GM18861 (cell line): ENCODE measurements at regions not wholly inside any gene's neighbourhood (a gene's known extent, or its start where the extent isn't known, plus 50 kb on each side); places are given as distances from the start of the nearest gene placed in this dataset.

Source experiments
- ATAC-seq: cut with Tn5 transposase; IDR thresholded peaks from one replicate; pipeline ENCODE4 v1.9.1; 2021; ENCODE audit not compliant: unreplicated experiment

DNA sequence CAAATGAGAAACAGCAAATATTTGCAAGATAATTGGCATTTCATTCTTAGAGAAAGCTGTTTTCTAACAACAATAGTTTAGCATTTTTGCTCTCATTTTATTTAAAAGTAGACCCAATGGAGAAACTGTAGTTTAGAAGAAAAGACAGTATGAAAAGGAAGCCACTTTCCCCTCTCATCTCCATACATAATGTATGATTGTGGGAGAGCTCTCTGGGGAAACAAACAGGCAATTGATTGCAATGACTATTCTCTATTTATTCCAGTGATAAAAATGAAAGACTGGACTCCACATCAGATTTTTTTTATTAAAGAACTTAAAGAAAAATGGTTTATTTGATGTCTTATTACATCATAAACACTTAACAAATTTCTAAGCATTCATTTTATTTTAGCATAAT is 116.8 kb upstream of the SASH1 start:
- no peak for ATAC-seq

DNA sequence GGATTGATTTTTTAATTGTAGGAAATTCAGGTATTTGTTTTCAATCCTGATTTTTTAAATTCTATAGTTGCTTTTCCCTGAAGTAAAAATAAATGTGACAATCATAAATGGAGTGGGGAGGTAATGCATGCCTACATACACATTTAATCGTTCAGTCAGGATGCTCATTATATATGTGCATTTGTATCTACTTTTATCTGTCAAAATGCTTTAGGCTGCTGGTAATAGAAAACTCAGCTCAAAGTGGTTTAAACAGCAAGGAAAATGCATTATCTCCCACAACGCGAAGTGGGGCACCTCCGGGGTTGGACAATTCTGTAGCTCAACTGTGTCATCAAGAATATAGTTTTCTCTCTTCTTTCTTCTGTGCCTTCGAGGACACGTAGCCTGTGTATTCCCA is 116.4 kb upstream of the SASH1 start:
- no peak for ATAC-seq

DNA sequence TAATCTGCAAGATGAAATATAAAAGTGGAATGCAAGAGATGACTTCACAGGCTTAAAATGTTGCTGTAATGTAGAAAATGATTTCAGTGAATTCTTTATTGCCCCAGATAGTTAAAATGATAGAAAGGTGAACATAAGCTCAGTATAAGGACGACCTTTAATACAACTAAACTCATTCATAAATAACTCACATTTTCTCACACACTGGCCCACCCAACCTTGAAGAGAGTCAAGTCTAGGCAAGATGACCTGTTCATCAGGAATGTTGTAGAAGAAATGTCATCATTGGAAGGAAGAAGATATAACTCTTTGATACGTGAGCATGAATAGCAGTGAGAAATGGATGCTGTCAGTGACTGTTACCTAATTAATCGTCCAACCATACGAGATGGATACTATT is 111.1 kb upstream of the SASH1 start:
- ATAC-seq, result no peak

DNA sequence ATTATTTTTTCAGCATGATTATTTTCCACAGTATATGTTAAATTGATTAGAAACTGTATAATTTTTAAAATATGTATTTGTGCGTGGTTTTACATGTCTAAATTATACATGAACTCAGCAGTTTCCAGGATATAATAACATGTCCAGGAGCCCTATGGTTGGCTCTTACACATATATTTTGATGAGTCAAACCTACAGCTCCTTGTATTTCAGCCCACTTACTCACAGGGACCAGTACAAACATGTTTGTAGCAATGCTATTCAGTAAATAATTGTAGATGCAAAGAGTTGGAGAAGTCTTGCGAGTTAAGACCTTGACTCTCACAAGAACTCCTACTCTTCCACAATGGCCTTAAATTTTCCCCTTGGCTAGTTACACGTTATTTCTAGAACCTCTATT is 107.2 kb upstream of the SASH1 start:
- no peak for ATAC-seq

DNA sequence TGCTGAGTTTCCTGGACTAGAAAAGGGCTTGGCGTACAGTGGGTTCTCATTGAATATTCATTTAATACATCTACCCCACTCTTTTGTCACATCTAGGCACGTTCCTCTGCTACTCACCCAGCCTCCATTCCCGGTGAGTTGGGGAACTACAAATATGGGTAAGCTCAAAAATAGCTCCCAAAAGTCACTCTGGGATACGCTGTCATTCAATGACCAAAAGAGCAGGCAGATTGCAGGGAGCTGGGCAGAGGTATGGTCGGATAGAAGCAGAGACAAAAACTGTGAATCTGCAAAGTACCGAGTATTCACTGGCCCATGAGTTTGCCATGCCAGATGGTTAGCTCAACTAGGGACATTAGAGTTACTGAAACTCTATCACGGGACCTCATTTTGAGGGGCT is 103.9 kb upstream of the SASH1 start:
- no peak for ATAC-seq

DNA sequence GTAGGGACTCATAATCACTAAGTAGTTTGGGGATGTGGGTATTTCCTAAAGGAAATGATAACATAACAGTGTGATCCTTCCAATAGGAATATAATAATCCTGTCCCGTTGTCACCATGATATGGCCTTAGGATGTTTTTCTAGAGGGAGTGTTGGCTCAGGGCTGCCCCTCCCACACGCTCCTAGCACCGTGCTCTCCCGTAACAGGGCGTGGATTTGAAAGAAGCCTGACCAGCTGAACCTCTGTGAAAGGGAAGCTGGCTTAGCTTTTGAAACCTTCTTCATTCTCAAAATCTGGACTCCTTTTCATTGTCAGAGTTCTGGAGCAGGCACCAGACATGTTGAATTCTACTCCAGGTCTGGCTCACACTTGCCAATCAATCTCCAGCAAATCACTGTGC is 103.4 kb upstream of the SASH1 start:
- ATAC-seq, result no peak

DNA sequence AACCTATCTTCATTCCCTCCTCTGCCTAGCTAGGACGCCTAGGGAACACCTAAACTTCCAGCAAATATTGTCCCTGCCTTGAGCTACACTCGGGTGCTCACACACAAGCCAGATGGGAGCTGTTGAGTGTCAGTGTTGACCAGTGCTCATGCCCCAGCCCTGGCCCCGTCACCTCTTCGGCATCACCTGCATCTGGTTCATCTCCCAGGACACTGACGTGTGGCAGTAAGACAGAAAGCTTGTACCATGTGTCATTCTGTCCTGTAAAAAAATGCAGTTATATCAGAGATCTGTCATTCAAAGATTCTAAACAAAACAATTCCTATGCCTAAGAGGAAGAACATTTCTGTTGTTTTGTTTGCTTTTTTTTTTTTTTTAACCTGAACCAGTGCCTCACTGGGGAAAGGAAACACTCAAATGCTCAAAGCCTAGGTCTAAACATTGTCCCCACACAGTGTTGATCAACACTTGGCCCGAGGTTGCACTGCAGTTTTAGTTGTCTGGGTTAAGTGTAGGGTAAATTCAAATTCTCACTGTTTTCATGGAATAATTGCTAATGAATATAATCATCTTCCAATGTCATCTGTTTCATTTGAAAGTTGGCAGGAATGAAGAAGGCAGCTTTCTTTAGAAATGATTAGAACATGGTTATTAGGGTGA is 102.7 kb upstream of the SASH1 start:
- no peak for ATAC-seq

DNA sequence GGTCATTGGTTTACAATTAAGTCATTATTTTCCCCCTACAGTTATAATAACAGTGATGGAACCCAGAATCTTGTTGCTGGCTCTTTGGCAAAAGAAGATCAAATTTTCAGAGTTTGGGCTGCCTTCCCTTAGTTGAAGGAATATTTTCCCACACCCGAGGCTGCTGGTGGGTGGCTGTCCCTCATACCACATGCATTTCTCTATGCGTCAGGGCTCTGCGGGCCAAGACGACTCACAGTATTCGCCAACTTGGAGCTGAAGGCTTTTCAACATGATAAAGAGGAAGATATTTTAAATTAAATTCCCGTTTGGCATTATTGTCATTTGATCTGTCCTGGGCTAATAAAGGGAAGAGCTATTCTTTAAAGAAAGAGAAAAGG is 102.2 kb upstream of the SASH1 start:
- ATAC-seq, result no peak

DNA sequence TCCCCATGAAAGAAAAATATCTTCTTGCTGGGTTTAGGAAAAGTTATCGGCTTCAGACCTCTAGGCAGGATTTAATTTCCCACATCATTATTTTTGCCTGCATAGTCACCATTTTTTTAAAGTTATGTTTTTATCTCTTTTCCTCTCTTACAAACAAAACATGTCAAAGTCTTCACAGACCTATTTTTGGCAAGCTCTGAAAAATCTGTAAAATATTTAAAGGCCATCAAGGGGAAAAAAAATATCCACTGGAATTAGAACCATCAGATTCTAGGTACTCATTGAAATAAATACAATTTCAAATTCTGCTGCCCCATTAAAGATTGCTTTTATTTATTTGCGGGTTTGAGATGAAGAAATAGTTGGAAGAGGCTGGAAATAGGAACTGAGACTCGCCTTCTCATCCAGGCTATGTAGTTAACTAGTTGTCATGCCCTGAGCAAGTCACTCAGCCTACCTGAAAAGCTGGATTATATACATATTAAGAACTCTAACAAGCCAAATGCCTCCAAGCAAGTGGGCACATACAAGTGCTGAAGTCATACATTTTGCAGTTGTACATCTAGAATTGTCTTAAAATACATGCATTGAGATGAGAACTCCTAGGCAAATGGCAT is 101.7 kb upstream of the SASH1 start:
- ATAC-seq, result no peak

DNA sequence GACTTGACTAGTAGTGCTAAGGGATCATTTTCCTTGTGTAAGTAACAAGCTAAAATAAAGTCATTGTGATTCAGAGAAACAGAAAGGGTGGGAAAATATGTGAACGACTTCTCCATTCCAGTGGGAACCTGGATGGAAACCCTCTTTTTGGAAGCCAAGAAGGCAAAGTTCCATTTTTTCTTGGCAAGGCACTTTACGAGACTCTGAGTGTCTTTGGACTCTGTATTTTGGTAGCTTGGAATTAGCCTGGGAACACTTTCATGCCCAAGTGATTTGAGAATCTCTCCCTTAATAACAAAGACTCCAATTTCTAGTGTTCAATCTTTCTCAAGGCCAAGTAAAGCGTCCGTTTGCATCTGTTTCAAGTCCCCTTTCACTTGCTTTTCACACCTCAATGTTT is 100.5 kb upstream of the SASH1 start:
- ATAC-seq, result no peak

DNA sequence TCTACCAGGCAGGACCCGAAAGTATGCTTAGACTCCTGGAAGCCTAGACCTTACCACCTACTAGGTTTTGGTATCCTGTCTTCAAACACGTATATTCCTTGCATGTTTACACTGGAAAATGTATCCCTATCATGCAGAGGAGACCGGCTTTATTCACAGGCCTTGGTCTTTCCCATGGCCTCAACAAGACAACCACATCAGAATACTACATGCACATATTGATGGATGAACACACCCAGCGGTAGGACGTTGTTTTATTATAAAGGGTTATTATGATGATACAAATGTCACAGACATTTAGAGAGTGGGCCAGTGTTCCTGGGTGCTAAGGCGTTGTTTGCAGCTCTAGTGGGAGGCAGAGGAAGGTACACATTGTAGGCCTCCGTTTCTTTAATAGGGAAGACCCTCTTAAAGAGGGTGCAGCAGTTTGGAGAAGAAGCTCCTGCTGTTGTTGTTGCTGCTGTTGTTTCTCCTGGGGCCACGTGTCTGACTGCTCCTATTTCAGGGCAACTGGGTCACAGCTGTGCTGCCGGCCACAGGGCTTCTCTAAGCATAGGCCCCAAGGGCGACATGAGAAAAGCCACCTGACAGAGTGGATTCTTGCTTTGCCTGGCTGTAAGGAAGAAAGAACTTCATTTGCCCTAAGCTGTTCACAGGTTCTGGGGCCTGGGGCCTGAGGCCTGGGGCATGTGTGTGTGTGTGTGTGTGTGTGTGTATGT is 98.3 kb upstream of the SASH1 start:
- no peak for ATAC-seq

DNA sequence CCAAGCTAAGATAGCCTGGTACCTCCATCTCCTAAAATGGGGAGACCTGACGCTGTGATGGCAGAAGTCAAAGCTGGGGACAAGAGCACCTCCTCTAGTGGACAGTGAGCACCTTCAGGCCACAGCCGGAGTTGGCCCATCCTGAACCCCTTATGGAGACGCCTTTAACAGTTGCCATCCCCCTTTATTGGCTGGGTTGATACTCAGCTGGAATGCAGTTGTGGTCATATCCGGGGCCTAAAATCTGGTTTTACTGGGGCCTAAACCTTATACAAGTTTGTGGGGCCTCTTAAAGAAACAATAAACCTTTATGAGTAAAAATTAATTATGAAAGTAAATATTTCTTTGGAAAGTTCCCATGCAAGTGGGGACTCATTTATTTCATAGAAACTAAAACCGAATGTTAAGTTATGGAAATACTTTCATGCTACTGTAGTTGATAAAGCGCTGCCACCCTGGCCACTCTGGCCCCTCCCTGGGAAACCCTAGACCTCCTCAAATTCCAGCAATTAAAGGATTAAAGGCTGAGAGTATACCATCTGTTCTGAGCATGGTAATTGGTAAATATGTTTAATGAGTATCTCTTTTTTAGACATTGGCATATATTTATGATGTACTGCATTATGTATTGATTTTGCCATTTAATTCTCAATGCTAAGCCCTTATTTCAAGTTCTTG is 95.1 kb upstream of the SASH1 start:
- no peak for ATAC-seq

DNA sequence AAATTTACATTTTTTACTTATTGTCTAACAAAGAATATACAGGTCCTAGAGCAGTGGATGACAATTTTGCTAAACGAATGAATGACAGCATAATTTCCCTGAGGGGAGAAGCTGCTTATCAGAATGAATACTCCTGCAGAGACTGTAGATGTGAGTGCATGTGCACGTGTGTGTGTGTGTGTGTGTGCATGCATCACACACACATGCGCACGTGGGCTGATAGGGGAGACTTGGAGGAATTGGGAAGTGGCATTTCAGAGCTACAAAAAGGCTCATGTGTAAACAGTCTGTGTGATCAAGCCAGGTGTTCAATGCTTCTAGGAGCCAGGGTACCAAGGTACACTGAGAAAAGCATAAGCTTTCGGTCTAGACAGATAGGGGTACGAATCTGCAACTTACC is 93.5 kb upstream of the SASH1 start:
- no peak for ATAC-seq

DNA sequence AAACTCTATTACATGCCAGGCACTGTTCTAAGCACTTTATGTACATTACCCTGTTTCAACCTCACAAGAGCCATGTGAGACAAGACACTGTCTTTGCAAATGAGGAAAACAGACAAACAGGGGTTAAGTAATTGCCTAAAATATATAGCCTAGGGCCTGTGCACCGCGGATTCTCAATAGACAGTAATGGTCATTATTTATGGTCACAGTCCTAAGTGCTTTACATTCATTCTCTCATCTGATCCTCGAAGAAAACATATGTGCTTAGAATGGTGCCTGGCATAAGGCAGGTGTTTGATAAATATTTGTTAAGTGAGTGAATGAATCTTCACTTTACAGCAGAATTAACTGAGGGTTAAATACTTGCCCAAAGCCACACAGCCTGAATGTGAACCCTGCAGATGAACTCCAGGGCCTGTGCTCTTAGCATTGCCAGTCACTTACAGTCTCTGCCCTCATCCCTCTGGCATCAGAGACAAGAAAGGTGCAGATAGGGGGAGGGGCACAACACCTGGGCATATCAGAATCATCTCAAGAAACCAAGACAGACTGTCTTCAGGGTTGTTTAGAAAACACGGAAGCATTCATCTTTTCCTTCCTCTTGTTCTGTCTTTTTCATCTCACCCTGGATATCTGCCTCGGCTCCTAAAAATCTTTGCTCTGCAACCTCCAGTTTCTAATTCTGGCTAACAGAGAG is 92.8 kb upstream of the SASH1 start:
- ATAC-seq, result no peak

DNA sequence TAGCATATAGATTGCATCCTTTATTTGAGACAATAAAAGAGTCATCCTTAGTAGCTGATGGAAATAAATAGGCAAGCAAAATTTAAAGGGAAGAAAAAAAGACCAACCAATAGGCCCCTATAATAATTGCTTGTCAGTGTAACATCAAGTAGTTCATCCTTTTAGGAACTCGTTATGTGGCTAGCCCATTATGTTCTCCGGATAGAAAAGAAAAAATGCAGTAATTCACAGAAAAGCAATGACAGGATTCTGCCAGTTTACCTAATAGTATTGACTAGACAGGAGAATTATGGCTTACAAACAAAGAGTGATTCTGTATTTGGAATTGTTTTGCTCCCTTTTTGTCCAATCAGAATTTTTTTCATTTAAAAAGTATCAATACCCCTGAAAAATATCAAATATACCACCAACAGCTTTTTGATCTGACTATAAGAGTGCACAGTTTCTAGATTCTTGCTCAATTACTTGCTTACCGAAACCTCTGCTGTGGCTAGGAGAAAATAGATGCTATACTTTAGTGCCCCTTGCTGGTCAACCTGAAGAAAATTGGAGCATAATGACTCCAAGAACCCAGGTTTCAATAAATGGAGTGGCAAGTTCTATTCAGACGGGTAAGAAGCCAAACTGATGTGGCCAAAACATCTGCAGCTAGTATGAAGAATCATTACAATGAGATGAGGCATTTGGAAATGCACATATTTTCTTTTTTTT is 91.5 kb upstream of the SASH1 start:
- ATAC-seq, result no peak

DNA sequence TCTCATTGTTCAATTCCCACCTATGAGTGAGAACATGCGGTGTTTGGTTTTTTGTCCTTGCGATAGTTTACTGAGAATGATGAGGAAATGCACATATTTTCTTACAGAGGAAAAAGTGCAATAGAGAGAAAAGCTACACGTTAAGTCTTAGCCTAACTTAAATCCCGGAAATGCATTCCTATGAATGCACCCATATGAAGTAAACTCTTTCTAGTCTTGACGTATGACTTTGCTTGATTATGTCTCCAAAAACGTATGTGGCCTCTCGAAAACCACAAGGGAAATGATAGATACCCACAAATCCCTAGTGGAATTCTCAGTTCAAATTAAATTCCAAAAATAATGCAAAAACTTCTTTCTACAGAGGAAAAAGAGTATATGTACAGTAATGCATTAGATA is 90.7 kb upstream of the SASH1 start:
- ATAC-seq, result no peak

DNA sequence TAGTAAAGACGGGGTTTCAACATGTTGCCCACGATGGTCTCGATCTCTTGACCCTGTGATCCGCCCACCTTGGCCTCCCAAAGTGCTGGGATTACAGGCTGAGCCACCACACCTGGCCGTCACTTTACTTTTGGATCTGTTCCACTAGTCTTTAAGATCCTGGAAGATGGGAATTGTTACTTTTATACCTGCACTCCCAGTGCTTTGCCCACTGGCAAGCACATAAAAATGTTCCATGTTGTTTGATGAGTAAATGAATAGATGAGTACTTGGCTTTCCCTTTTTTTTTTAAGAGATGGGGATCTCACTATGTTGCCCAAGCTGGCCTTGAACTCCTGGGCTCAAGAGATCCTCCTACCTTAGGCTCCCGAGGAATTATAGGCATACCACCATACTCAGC is 84.8 kb upstream of the SASH1 start:
- ATAC-seq, result no peak

DNA sequence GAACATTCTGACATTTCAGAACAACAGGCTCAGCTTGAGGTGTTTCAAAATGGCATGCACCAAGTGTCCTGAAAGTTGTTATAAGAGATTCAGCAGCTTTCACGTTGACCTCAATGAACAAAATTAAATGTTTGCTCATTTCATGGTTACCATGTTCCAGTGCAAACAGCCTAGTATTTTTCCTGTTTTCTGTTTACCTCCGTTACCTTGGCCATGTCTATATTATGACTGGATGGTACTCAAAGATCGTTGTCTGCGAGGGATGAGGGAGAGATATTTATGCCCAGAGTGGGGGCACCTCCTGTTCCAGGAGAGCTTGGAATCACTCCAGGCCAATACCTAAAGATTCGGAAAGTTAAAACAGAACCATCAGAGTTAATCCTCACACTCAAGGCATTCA is 83.8 kb upstream of the SASH1 start:
- ATAC-seq, result no peak

DNA sequence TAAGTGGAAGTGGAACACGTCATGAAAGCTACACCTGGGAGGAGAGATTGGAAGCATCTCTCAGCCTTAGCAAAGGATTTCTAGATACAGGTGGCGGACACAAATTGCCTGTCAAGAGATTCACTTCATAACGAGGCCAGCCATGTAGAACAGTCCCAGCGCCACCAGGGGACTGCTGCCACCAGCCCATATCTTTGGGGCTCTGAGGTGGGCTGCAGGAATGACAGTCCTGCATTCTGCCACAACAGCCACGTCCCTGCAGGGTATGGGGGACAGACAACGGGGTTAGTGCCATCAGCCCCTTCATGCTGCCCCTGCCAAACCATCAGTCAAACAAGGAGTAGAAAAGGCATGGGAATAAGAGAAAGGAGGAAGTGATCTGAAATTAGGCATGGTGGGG is 81.2 kb upstream of the SASH1 start:
- ATAC-seq, result no peak

DNA sequence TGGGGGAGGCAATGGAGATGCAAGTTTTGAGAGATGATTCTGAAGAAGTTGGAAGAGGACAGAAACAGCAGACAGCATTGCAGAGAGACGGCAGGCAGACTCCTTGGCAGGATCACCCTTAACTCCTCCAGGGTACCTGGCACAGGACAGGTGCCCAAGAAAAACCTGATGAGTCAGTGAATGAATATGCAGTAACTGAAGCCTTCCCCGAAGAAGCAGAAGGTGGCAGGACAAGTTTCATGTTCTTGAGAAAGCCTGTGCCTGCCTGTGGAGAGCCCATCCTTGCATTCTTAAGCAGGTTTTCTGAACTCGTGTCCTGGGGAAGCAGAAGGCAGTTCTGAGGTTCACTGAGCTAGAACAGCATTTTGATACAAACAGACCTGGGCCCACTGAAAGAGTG is 79.6 kb upstream of the SASH1 start:
- no peak for ATAC-seq

DNA sequence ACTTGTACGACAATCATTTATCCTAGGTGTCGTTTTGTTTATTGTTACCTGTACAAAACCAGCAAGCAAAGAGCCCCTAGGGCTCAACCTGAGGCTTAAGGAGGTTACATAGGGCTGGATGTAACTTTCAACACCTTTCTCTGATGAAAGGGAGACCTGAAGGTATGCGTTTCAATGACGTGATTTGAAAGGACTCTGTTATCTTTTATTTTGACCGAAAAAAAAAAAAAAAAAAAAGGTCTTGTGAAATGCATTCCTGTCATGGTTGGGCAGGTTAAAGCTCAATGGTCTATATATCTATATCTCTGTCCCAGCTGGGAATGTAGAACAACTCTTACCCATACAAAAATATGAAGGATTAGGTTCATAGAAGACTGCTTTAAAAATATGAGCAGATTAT is 78.7 kb upstream of the SASH1 start:
- no peak for ATAC-seq
